H1 (cell line): ENCODE measurements at regions not wholly inside any gene's neighbourhood (a gene's known extent, or its start where the extent isn't known, plus 50 kb on each side); places are given as distances from the start of the nearest gene placed in this dataset.

ENCODE experiments used
- CTCF ChIA-PET: fragments of 300-600 bp; sonication (Branson Sonifier 250); formaldehyde crosslinking; loops from one replicate; lab custom pipeline; 2021; ENCODE audit not compliant: partially characterized antibody; lab: Charles Lee
- POLR2A ChIA-PET: fragments of 300-600 bp; sonication (Branson Sonifier 250); formaldehyde crosslinking; loops from one replicate; lab custom pipeline; 2021; ENCODE audit warnings: inconsistent platforms; ENCODE audit not compliant: partially characterized antibody; lab: Charles Lee
- DNase-seq, 2 experiments: peaks; one replicate each; pipeline versions ENCODE4 v3.0.0 to v3.0.0-alpha.2; 2010 to 2022; ENCODE audit warnings: low spot score in 2 of 2, low read depth in 1 of 2, mixed read lengths in 1 of 2
- FAIRE-seq: peaks from 2 replicates; lab custom pipeline; 2011; peaks lifted over from hg19 to GRCh38; lab: Jason Lieb, UNC
- H2AFZ ChIP-seq: 2 replicates; pipeline ENCODE4 v1.8.1; 2012; ENCODE audit warnings: low read length, inconsistent platforms
- H2AK5ac ChIP-seq: 2 replicates; pipeline ENCODE4 v1.6.1; 2013; ENCODE audit warnings: low read depth, low read length
- H2BK120ac ChIP-seq: replicated peaks from 2 replicates; pipeline ENCODE3; 2013; ENCODE audit warnings: low read depth, low read length, inconsistent platforms
- H2BK12ac ChIP-seq: 2 replicates; pipeline ENCODE4 v1.6.1; 2013; ENCODE audit warnings: low read depth, low read length
- H2BK15ac ChIP-seq: 2 replicates; pipeline ENCODE4 v1.6.1; 2013; ENCODE audit warnings: low read length
- H2BK20ac ChIP-seq: 2 replicates; pipeline ENCODE4 v1.6.1; 2013; ENCODE audit warnings: low read length
- H2BK5ac ChIP-seq: 2 replicates; pipeline ENCODE4 v1.6.1; 2013; ENCODE audit warnings: low read depth, low read length
- H3K14ac ChIP-seq: 2 replicates; pipeline ENCODE4 v1.6.1; 2013; ENCODE audit warnings: inconsistent platforms; ENCODE audit not compliant: insufficient read length
- H3K18ac ChIP-seq: 2 replicates; pipeline ENCODE4 v1.6.1; 2013; ENCODE audit warnings: low read length; ENCODE audit errors: extremely low read depth
- H3K23ac ChIP-seq: 2 replicates; pipeline ENCODE4 v1.6.1; 2013; ENCODE audit warnings: inconsistent platforms; ENCODE audit not compliant: insufficient read length
- H3K23me2 ChIP-seq: 2 replicates; pipeline ENCODE4 v1.6.1; 2013; ENCODE audit warnings: low read depth, low read length
- H3K27ac ChIP-seq: 2 replicates; pipeline ENCODE4 v1.6.1; 2011; ENCODE audit warnings: low read depth, low read length, inconsistent platforms
- H3K27me3 ChIP-seq, 4 experiments: replicated peaks in 1 of 4; 1 replicate in 1 of 4; 2 replicates in 3 of 4; pipeline versions ENCODE4 v1.6.1 to v1.8.1; 2011 to 2013; ENCODE audit warnings: low read length in 3 of 4, mild to moderate bottlenecking in 3 of 4, inconsistent platforms in 2 of 4, mixed read lengths in 2 of 4, moderate library complexity in 1 of 4; ENCODE audit not compliant: control insufficient read depth in 3 of 4, insufficient read depth in 3 of 4; ENCODE audit errors: extremely low read depth in 1 of 4
- H3K36me3 ChIP-seq, 4 experiments: 2 replicates each; pipeline versions ENCODE4 v1.6.1 to v1.8.1; 2011 to 2013; ENCODE audit warnings: mild to moderate bottlenecking in 4 of 4, low read length in 3 of 4, moderate library complexity in 2 of 4, control low read depth in 1 of 4, inconsistent platforms in 1 of 4; ENCODE audit not compliant: insufficient read depth in 4 of 4, control insufficient read depth in 2 of 4
- H3K4ac ChIP-seq: replicated peaks from 2 replicates; pipeline ENCODE3; 2013; ENCODE audit warnings: low read length, low read depth, mixed read lengths, inconsistent platforms; ENCODE audit not compliant: insufficient read length
- H3K4me1 ChIP-seq, 4 experiments: replicated peaks in 1 of 4; 1 replicate in 1 of 4; 2 replicates in 3 of 4; pipeline versions ENCODE4 v1.6.1 to v1.8.1; 2011 to 2013; ENCODE audit warnings: low read length in 3 of 4, inconsistent platforms in 2 of 4, mixed read lengths in 1 of 4; ENCODE audit not compliant: insufficient read depth in 4 of 4, control insufficient read depth in 3 of 4
- H3K4me2 ChIP-seq, 2 experiments: 2 replicates each; pipeline versions ENCODE4 v1.6.1 to v1.8.1; 2011 to 2013; ENCODE audit warnings: low read depth in 2 of 2, low read length in 2 of 2, control low read depth in 1 of 2, inconsistent platforms in 1 of 2, mild to moderate bottlenecking in 1 of 2; ENCODE audit not compliant: insufficient read depth in 1 of 2
- H3K4me3 ChIP-seq, 4 experiments: fragments of 200-600, 300-600 bp in 1 of 4; sonication (generic), shearing (Covaris generic), sonication (Bioruptor Twin) in 1 of 4; 2 replicates each; pipeline versions ENCODE4 v1.5.1 to v1.8.1; 2011 to 2016; ENCODE audit warnings: low read length in 4 of 4, low read depth in 3 of 4, control low read depth in 2 of 4, inconsistent platforms in 2 of 4, mild to moderate bottlenecking in 2 of 4, mixed read lengths in 1 of 4, moderate library complexity in 1 of 4; ENCODE audit not compliant: insufficient read depth in 2 of 4; ENCODE audit errors: extremely low read depth in 1 of 4
- H3K56ac ChIP-seq: replicated peaks from 2 replicates; pipeline ENCODE3; 2013; ENCODE audit warnings: low read depth, mild to moderate bottlenecking, mixed read lengths, low read length, inconsistent platforms; ENCODE audit not compliant: insufficient read length
- H3K79me1 ChIP-seq: 2 replicates; pipeline ENCODE4 v1.6.1; 2013; ENCODE audit warnings: low read depth, low read length, control low read depth
- H3K79me2 ChIP-seq, 2 experiments: 2 replicates each; pipeline versions ENCODE4 v1.6.1 to v1.8.1; 2012 to 2013; ENCODE audit warnings: low read length in 2 of 2, mild to moderate bottlenecking in 2 of 2, inconsistent platforms in 1 of 2; ENCODE audit not compliant: insufficient read depth in 2 of 2, control insufficient read depth in 1 of 2
- H3K9ac ChIP-seq, 4 experiments: replicated peaks in 1 of 4; 1 replicate in 1 of 4; 2 replicates in 3 of 4; pipeline versions ENCODE4 v1.6.1 to v1.8.1; 2011 to 2013; ENCODE audit warnings: low read depth in 3 of 4, low read length in 3 of 4, control low read depth in 2 of 4, mild to moderate bottlenecking in 2 of 4, moderate library complexity in 2 of 4, inconsistent platforms in 1 of 4; ENCODE audit errors: extremely low read depth in 1 of 4
- H3K9me3 ChIP-seq, 2 experiments: 2 replicates each; pipeline versions ENCODE4 v1.6.1 to v1.8.1; 2012 to 2013; ENCODE audit warnings: mild to moderate bottlenecking in 2 of 2, moderate library complexity in 2 of 2, control low read depth in 1 of 2, inconsistent platforms in 1 of 2, low read depth in 1 of 2, low read length in 1 of 2, mixed read lengths in 1 of 2; ENCODE audit not compliant: insufficient read depth in 2 of 2
- H4K20me1 ChIP-seq, 2 experiments: replicated peaks in 1 of 2; 2 replicates each; pipeline versions ENCODE3 to v1.8.1; 2011 to 2013; ENCODE audit warnings: inconsistent platforms in 2 of 2, low read length in 2 of 2, mild to moderate bottlenecking in 1 of 2; ENCODE audit not compliant: insufficient read depth in 2 of 2, control insufficient read depth in 1 of 2
- H4K5ac ChIP-seq: 2 replicates; pipeline ENCODE4 v1.6.1; 2013; ENCODE audit warnings: low read length, low read depth, mixed read lengths, inconsistent platforms; ENCODE audit not compliant: insufficient read length
- H4K8ac ChIP-seq: 2 replicates; pipeline ENCODE4 v1.8.0; 2013; ENCODE audit warnings: mild to moderate bottlenecking, moderate library complexity, low read length, inconsistent platforms; ENCODE audit not compliant: insufficient read depth; ENCODE audit errors: extremely low read depth
- H4K91ac ChIP-seq: replicated peaks from 2 replicates; pipeline ENCODE3; 2013; ENCODE audit warnings: low read length, mixed read lengths, inconsistent platforms; ENCODE audit not compliant: insufficient read length
- BCL11A ChIP-seq, 2 experiments: IDR thresholded peaks; one replicate each; pipeline ENCODE4 v1.6.1; 2011; ENCODE audit warnings: low read depth in 2 of 2, low read length in 2 of 2, mild to moderate bottlenecking in 2 of 2
- CTCF ChIP-seq, 3 experiments: IDR thresholded peaks; 1 replicate in 2 of 3; 2 replicates in 1 of 3; pipeline versions ENCODE4 v1.5.1 to v1.6.1; 2011; ENCODE audit warnings: low read length in 3 of 3, mild to moderate bottlenecking in 3 of 3, inconsistent platforms in 2 of 3, low read depth in 1 of 3, moderate library complexity in 1 of 3; ENCODE audit not compliant: insufficient read depth in 1 of 3; ENCODE audit errors: control extremely low read depth in 1 of 3
- EZH2 ChIP-seq: fragments of 200-600 bp; sonication (generic); IDR thresholded peaks from 2 replicates; pipeline ENCODE4 v1.7.1; 2012; ENCODE audit warnings: low read depth, mild to moderate bottlenecking, moderate library complexity, low read length, inconsistent platforms; ENCODE audit not compliant: severe bottlenecking
- RAD21 ChIP-seq, 2 experiments: IDR thresholded peaks in 1 of 2; conservative IDR thresholded peaks in 1 of 2; 2 replicates each; pipeline ENCODE4 v1.6.1; 2011; ENCODE audit warnings: low read depth in 2 of 2, low read length in 2 of 2, improper control_type of control experiment in 1 of 2, inconsistent platforms in 1 of 2, mild to moderate bottlenecking in 1 of 2, moderate library complexity in 1 of 2
- RFX5 ChIP-seq: IDR thresholded peaks from 2 replicates; pipeline ENCODE4 v1.6.1; 2011; ENCODE audit warnings: low read depth, low read length, improper control_type of control experiment, borderline replicate concordance
- WGBS, 2 experiments: shearing (Covaris generic) in 1 of 2; methylation state at CpG; one replicate each; pipeline versions ENCODE4 v1.1.6 to v1.1.7; 2013 to 2015; ENCODE audit warnings: low lambda C conversion rate in 2 of 2, mixed read lengths in 2 of 2, inconsistent platforms in 1 of 2, low coverage in 1 of 2, missing lambda C conversion rate in 1 of 2; ENCODE audit not compliant: insufficient replicate concordance in 2 of 2, insufficient coverage in 1 of 2, insufficient read length in 1 of 2; ENCODE audit errors: extremely low coverage in 1 of 2, missing lambda C conversion rate in 1 of 2; 5-methylcytosine and 5-hydroxymethylcytosine counted together

DNA sequence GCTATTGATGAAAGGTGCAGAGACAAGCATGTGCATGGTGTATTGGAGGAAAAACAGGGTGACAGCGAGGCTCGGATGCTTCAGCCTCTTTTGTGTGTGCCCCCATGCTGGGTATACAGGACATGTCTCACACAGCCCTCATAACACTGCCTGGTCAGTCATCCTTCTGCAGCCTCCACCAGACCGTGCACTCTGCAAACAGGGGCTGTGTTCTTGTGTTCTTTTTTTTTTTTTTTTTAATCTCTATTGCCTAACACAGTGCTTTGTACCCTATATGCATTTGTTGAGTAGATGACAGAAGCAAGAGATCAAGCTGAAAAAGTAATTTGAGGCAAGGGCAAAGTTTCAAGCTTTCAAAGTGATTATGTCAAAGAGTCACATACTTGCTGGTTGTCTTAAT lies 367.2 kb upstream of the SLITRK1 start:
- no peak overlapping the region for H3K4ac ChIP-seq
- no peak overlapping the region for H3K56ac ChIP-seq
- no peaks in the 10 kb centered on the region for H3K27me3 ChIP-seq
- H4K91ac ChIP-seq = no peak overlapping the region
- H3K23me2 ChIP-seq = no peaks in the 10 kb centered on the region
- no peak overlapping the region for H2AFZ ChIP-seq
- no peak overlapping the region for H2BK12ac ChIP-seq
- no peaks in the 10 kb centered on the region for H3K36me3 ChIP-seq
- H3K4me1 ChIP-seq = no peaks in the 10 kb centered on the region
- no peak overlapping the region for H3K18ac ChIP-seq
- no peak for DNase-seq
- H3K79me1 ChIP-seq = no peaks in the 10 kb centered on the region
- no peaks in the 10 kb centered on the region for H4K20me1 ChIP-seq
- ChIA-PET POLR2A (no interaction called here), CTCF (no interaction called here)
- WGBS, 2 experiments = 92% methylated on average over 3 of the region's 3 CpGs; no CpG with 5 or more reads in 1 of the 2 experiments
- H3K79me2 ChIP-seq = no peaks in the 10 kb centered on the region
- no peak overlapping the region for H2BK20ac ChIP-seq
- H3K9ac ChIP-seq = no peak overlapping the region
- H3K9me3 ChIP-seq = peaks cover 4 to 18% of the 10 kb centered on the region in 2 experiments; a peak in 2 of 4 replicates
- H2BK120ac ChIP-seq = no peak overlapping the region
- no peak overlapping the region for H4K8ac ChIP-seq
- no peak overlapping the region for H2BK15ac ChIP-seq
- TF ChIP-seq RAD21 (IDR thresholded peaks at IDR 0.05 in 1 of 2, conservative IDR thresholded peaks at IDR 0.05 in 1 of 2; ENCODE audit: low read depth in 2 of 2, low read length in 2 of 2) (no peak), CTCF (IDR thresholded peaks at IDR 0.05; ENCODE audit: control extremely low read depth in 1 of 3, insufficient read depth in 1 of 3, low read depth in 1 of 3, low read length in 3 of 3) (no peak), RFX5 (no peak), BCL11A (IDR thresholded peaks at IDR 0.05; ENCODE audit: low read depth in 2 of 2, low read length in 2 of 2) (no peak), EZH2 (no peak)
- no peak overlapping the region for H3K14ac ChIP-seq
- H3K23ac ChIP-seq = no peak overlapping the region
- no peak overlapping the region for H3K4me2 ChIP-seq
- no peak overlapping the region for H2BK5ac ChIP-seq
- H3K27ac ChIP-seq = no peak overlapping the region
- H3K4me3 ChIP-seq = no peak overlapping the region
- no peak for FAIRE-seq
- H4K5ac ChIP-seq = no peak overlapping the region
- H2AK5ac ChIP-seq = no peak overlapping the region
